ENCODE measurements at regions not wholly inside any gene's neighbourhood (a gene's known extent, or its start where the extent isn't known, plus 50 kb on each side); places are given as distances from the start of the nearest gene placed in this dataset.

- DNase-seq (ENCODE audit: extremely low read depth in 1 of 11, low read depth in 9 of 11, low spot score in 4 of 11) = no peak
Measured at GRCh38 chr2:8297376-8298231, 384.3 kb upstream of the ID2 start.

- no peak for DNase-seq (ENCODE audit: extremely low read depth in 1 of 11, low read depth in 9 of 11, low spot score in 4 of 11)
Measured at GRCh38 chr2:8298783-8299182, 383.1 kb upstream of the ID2 start.

- DNase-seq (ENCODE audit: extremely low read depth in 1 of 11, low read depth in 9 of 11, low spot score in 4 of 11) = no peak
Measured at GRCh38 chr2:8300216-8300615, 381.6 kb upstream of the ID2 start.

- DNase-seq (ENCODE audit: extremely low read depth in 1 of 11, low read depth in 9 of 11, low spot score in 4 of 11) = no peak
Measured at GRCh38 chr2:8300905-8301304, 381.0 kb upstream of the ID2 start.

- DNase-seq (ENCODE audit: extremely low read depth in 1 of 11, low read depth in 9 of 11, low spot score in 4 of 11) = no peak
Measured at GRCh38 chr2:8303322-8303832, 378.5 kb upstream of the ID2 start.

GRCh38 chr2:8304821-8305766 lies 376.8 kb upstream of the ID2 start:
- no peak for DNase-seq (ENCODE audit: extremely low read depth in 1 of 11, low read depth in 9 of 11, low spot score in 4 of 11)

GRCh38 chr2:8306530-8307351 lies 375.1 kb upstream of the ID2 start:
- DNase-seq (ENCODE audit: extremely low read depth in 1 of 11, low read depth in 9 of 11, low spot score in 4 of 11) = no peak

- DNase-seq (ENCODE audit: extremely low read depth in 1 of 11, low read depth in 9 of 11, low spot score in 4 of 11) = no peak
Measured at GRCh38 chr2:8307606-8308180, 374.2 kb upstream of the ID2 start.

GRCh38 chr2:8309131-8309530 lies 372.7 kb upstream of the ID2 start:
- DNase-seq (ENCODE audit: extremely low read depth in 1 of 11, low read depth in 9 of 11, low spot score in 4 of 11) = no peak

GRCh38 chr2:8310557-8311455 lies 371.1 kb upstream of the ID2 start:
- DNase-seq (ENCODE audit: extremely low read depth in 1 of 11, low read depth in 9 of 11, low spot score in 4 of 11) = peak in 1 of 11 donors; percentile 13

GRCh38 chr2:8312221-8312620 lies 369.6 kb upstream of the ID2 start:
- no peak for DNase-seq (ENCODE audit: extremely low read depth in 1 of 11, low read depth in 9 of 11, low spot score in 4 of 11)

GRCh38 chr2:8312861-8313830 lies 368.7 kb upstream of the ID2 start:
- no peak for DNase-seq (ENCODE audit: extremely low read depth in 1 of 11, low read depth in 9 of 11, low spot score in 4 of 11)

GRCh38 chr2:8314063-8314462 lies 367.8 kb upstream of the ID2 start:
- DNase-seq (ENCODE audit: extremely low read depth in 1 of 11, low read depth in 9 of 11, low spot score in 4 of 11) = no peak

- DNase-seq (ENCODE audit: extremely low read depth in 1 of 11, low read depth in 9 of 11, low spot score in 4 of 11) = no peak
Measured at GRCh38 chr2:8315531-8316165, 366.2 kb upstream of the ID2 start.

- DNase-seq (ENCODE audit: extremely low read depth in 1 of 11, low read depth in 9 of 11, low spot score in 4 of 11) = no peak
Measured at GRCh38 chr2:8316356-8316755, 365.5 kb upstream of the ID2 start.

- DNase-seq (ENCODE audit: extremely low read depth in 1 of 11, low read depth in 9 of 11, low spot score in 4 of 11) = no peak
Measured at GRCh38 chr2:8317418-8317817, 364.4 kb upstream of the ID2 start.

Data from renal cortex interstitium (tissue), 11 donors.